ENCODE measurements at regions not wholly inside any gene's neighbourhood (a gene's known extent, or its start where the extent isn't known, plus 50 kb on each side); places are given as distances from the start of the nearest gene placed in this dataset.

DNA sequence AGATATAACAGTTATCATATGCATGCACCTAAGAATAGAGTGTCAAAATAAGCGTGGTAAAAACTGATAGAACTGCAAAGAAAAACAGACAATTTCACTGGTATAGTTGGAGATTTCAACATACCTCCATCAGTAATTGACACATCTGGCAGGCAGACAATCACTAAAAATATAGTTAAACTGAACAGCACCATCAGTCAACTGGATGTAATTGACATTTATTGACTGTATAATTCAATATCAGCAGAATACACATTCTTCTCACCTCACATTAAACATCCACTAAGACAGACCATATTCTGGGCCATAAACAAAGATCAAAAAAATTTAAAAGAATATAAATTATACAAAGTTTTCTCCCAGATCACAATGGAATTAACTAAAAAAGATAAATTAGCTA is 378.5 kb upstream of the RGPD4 start:
- Mint-ChIP-seq H3K9me3 (peaks cover 3% of the 10 kb centered on the region), H3K4me1 (ENCODE audit: low read depth) (no peaks in the 10 kb centered on the region)
- CTCF ChIA-PET, result no interaction called here

DNA sequence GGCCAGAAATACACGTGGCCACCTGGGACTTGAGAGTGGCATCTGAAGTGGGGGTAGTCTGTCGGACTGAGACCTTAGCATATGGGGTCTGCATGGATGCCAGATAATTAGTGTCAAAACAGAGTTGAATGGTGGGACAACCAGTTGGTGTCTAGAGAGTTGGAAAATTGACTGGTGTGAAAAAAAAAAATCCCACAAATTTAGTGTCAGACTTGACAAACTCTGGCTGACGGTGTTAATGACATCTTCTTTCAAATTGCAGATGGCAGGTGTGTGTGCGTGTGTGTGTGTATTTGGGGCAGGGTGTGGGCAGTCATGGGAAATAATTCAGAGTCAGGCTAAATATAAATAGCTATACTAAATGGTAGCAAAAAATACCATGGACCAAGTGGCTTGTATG is 365.4 kb upstream of the RGPD4 start:
- Mint-ChIP-seq H3K36me3 (no peaks in the 10 kb centered on the region), H3K27me3 (no peaks in the 10 kb centered on the region), H3K4me3 (no peak overlapping the region), H3K9me3 (peaks cover 13% of the 10 kb centered on the region), H3K27ac (no peak overlapping the region), H3K4me1 (ENCODE audit: low read depth) (no peaks in the 10 kb centered on the region)
- ChIA-PET POLR2A (no interaction called here), CTCF (no interaction called here)
- intact Hi-C loops (cut with micrococcal nuclease), result no loop called here
- no peak for DNase-seq

More for the DNA sequence above, 378.5 kb upstream of the RGPD4 start:
- Mint-ChIP-seq H3K4me3 (no peak overlapping the region), H3K27me3 (no peaks in the 10 kb centered on the region), H3K27ac (no peak overlapping the region), H3K36me3 (no peaks in the 10 kb centered on the region)
- POLR2A ChIA-PET, result no interaction called here
- DNase-seq, result no peak
- intact Hi-C loops (cut with micrococcal nuclease), result no loop called here

DNA sequence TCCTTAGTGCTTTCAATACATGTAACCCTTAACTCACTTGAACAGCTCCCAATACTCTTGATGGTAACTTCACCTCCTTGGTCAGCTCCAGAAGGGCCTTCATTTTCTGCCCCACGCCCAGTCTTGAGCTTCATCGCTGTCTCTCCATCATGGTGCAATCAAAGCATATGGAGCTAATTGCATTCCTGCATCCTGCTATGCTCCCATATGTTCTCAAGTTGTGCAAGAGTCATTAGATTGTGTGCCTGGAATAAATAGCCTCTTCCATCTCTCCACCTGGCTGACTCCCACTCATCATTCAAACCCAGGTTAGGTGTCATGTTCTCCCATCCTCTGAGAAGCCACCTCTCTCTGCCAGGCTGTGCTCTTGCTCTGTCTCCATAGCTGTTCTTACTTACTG is 364.5 kb upstream of the RGPD4 start:
- CTCF ChIA-PET, result no interaction called here
- no peak overlapping the region for H3K27ac Mint-ChIP-seq
- POLR2A ChIA-PET, result no interaction called here
- no peak overlapping the region for H3K4me3 Mint-ChIP-seq
- no peaks in the 10 kb centered on the region for H3K36me3 Mint-ChIP-seq
- intact Hi-C loops (cut with micrococcal nuclease), result no loop called here
- no peak for DNase-seq
- H3K4me1 Mint-ChIP-seq (ENCODE audit: low read depth), result no peaks in the 10 kb centered on the region
- peaks cover 13% of the 10 kb centered on the region for H3K9me3 Mint-ChIP-seq
- no peaks in the 10 kb centered on the region for H3K27me3 Mint-ChIP-seq

- H3K36me3 Mint-ChIP-seq, result no peaks in the 10 kb centered on the region
- no peaks in the 10 kb centered on the region for H3K27me3 Mint-ChIP-seq
- H3K27ac Mint-ChIP-seq, result no peak overlapping the region
- peaks cover 17% of the 10 kb centered on the region for H3K9me3 Mint-ChIP-seq
- ChIA-PET POLR2A (no interaction called here), CTCF (no interaction called here)
- no peak for DNase-seq
- no peaks in the 10 kb centered on the region for H3K4me1 Mint-ChIP-seq (ENCODE audit: low read depth)
- H3K4me3 Mint-ChIP-seq, result no peak overlapping the region
- intact Hi-C loops (cut with micrococcal nuclease), result no loop called here
These were observed 360.5 kb upstream of the RGPD4 start for GRCh38 chr2:107466241-107466640.

GRCh38 chr2:107466984-107467773 is 359.5 kb upstream of the RGPD4 start:
- DNase-seq, result no peak
- no peak overlapping the region for H3K4me3 Mint-ChIP-seq
- H3K27me3 Mint-ChIP-seq, result no peaks in the 10 kb centered on the region
- peaks cover 14% of the 10 kb centered on the region for H3K9me3 Mint-ChIP-seq
- no peaks in the 10 kb centered on the region for H3K36me3 Mint-ChIP-seq
- intact Hi-C loops (cut with micrococcal nuclease), result no loop called here
- POLR2A ChIA-PET, result no interaction called here
- CTCF ChIA-PET, result no interaction called here
- no peak overlapping the region for H3K27ac Mint-ChIP-seq
- H3K4me1 Mint-ChIP-seq (ENCODE audit: low read depth), result no peaks in the 10 kb centered on the region

DNA sequence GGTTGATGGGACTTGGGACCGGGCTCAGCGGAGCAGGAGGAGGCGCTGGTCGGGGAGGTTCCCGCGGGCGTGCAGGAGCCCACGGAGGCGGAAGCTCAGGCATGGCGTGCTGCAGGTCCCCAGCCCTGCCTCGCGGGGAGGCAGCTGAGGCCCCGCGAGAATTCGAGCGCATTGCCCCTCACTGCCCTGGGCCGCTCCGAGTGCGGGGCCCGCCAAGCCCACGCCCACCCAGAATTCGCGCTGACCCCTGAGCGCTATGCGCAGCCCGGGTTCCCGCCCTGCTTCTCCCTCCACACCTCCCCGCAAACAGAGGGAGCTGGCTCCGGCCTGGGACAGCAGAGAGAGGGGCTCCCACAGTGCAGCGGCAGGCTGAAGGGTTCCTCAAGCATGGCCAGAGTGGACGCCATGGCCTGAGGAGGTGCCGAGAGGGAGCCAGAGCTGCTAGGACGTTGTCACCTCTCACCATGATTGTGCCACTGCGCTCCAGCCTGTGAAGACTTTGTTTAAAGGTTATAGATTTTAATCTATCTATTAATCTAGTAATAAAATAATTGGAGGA is 357.2 kb upstream of the RGPD4 start:
- H3K4me3 Mint-ChIP-seq, result no peak overlapping the region
- no peaks in the 10 kb centered on the region for H3K4me1 Mint-ChIP-seq (ENCODE audit: low read depth)
- no peak overlapping the region for H3K27ac Mint-ChIP-seq
- H3K36me3 Mint-ChIP-seq, result no peaks in the 10 kb centered on the region
- intact Hi-C loops (cut with micrococcal nuclease), result no loop called here
- ChIA-PET CTCF (no interaction called here), POLR2A (no interaction called here)
- no peaks in the 10 kb centered on the region for H3K27me3 Mint-ChIP-seq
- H3K9me3 Mint-ChIP-seq, result peaks cover 13% of the 10 kb centered on the region
- no peak for DNase-seq

DNA sequence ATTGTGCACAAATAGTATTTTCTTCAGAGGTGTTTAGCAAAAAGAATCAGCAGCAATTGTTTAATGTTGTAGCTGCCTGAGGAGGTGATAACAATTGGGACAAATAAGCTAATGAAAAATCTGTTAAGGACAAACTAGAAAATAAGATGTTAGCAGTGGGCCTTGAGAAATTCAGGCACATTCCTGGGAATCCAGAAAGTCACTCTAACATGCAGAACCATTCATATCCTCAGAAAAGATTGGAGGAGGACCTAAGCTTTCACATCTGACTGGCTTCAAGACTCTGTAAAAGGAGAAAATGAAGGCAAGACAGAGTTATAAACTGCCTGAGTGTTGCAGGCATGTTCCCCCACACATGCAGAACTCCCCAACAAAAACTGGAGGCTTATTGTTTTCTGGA is 353.5 kb upstream of the RGPD4 start:
- H3K4me1 Mint-ChIP-seq (ENCODE audit: low read depth), result no peaks in the 10 kb centered on the region
- H3K9me3 Mint-ChIP-seq, result peaks cover 15% of the 10 kb centered on the region
- H3K36me3 Mint-ChIP-seq, result no peaks in the 10 kb centered on the region
- CTCF ChIA-PET, result no interaction called here
- no peaks in the 10 kb centered on the region for H3K27me3 Mint-ChIP-seq
- intact Hi-C loops (cut with micrococcal nuclease), result no loop called here
- no peak overlapping the region for H3K4me3 Mint-ChIP-seq
- DNase-seq, result no peak
- POLR2A ChIA-PET, result no interaction called here
- no peak overlapping the region for H3K27ac Mint-ChIP-seq

GRCh38 chr2:107475859-107476258 is 350.8 kb upstream of the RGPD4 start:
- ChIA-PET CTCF (no interaction called here), POLR2A (no interaction called here)
- no peak for DNase-seq
- Mint-ChIP-seq H3K4me3 (no peak overlapping the region), H3K9me3 (peaks cover 10% of the 10 kb centered on the region), H3K27me3 (no peaks in the 10 kb centered on the region), H3K4me1 (ENCODE audit: low read depth) (no peaks in the 10 kb centered on the region), H3K27ac (no peak overlapping the region), H3K36me3 (no peaks in the 10 kb centered on the region)
- intact Hi-C loops (cut with micrococcal nuclease), result no loop called here

DNA sequence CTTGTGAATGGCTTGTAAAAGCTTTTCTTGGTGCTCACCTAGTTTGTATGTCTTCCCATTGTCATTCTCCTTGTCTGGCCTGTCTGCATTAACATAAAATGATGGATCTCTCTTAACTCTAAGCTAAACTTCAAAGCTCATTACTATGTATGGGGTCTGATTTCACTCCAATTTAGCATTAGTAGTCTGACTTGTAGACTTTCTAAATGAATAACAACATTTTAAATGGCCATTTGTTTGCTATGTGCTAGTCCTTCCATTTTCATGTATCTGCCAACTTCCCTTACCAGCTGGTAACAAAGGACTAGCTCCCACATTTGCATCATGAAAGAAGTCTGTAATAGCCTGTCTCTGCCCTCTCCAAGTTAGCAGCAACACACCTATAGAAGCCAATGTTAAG is 324.2 kb upstream of the RGPD4 start:
- ChIA-PET POLR2A (no interaction called here), CTCF (no interaction called here)
- H3K36me3 Mint-ChIP-seq, result no peaks in the 10 kb centered on the region
- no peaks in the 10 kb centered on the region for H3K4me1 Mint-ChIP-seq (ENCODE audit: low read depth)
- DNase-seq, result no peak
- H3K27me3 Mint-ChIP-seq, result no peaks in the 10 kb centered on the region
- no peaks in the 10 kb centered on the region for H3K9me3 Mint-ChIP-seq
- no peak overlapping the region for H3K27ac Mint-ChIP-seq
- no peak overlapping the region for H3K4me3 Mint-ChIP-seq
- intact Hi-C loops (cut with micrococcal nuclease), result no loop called here

DNA sequence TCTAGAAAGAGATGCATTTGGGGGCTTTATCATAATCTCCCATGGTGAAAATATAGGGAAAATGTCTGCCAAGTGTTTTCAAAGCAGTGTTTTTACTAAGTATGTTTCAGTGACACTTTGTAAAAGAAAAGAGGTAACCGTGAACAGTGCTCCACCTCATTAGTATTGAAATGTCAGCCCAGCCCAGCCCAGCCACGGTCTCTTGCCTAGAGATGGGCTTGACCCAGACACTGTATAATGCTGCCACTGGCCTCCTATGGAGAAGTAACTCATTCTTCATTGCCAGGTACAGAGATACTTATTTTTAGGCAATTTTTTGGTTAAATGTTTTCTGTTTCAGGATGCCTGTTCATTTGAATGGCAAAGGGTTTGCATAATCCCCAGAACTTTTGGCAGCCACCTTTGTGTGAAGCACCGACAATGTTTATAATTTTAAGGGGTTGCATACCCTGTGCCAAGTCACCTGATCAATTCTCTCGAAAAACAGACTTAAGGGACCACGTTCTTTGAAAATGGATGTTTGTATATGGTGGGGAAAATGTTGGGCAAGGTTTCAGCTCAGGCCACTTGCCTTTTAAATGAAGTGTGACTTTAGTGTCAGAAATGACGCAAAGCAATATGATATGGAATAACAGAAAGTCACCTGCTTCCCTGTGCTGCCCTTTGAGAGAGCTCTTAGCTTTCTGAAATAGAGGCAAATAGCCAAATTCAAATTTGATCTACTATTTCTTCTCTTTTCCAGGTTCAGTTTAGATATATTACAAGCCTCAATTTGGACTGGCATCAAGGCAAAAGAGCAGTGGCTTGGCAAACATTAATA is 314.5 kb upstream of the RGPD4 start:
- Mint-ChIP-seq H3K36me3 (no peaks in the 10 kb centered on the region), H3K4me3 (no peak overlapping the region), H3K27ac (no peak overlapping the region), H3K9me3 (peaks cover 6% of the 10 kb centered on the region), H3K4me1 (ENCODE audit: low read depth) (no peaks in the 10 kb centered on the region), H3K27me3 (no peaks in the 10 kb centered on the region)
- ChIA-PET CTCF (no interaction called here), POLR2A (no interaction called here)
- intact Hi-C loops (cut with micrococcal nuclease), result no loop called here
- no peak for DNase-seq

- no peaks in the 10 kb centered on the region for H3K27me3 Mint-ChIP-seq
- H3K9me3 Mint-ChIP-seq, result no peaks in the 10 kb centered on the region
- no peaks in the 10 kb centered on the region for H3K36me3 Mint-ChIP-seq
- H3K27ac Mint-ChIP-seq, result no peak overlapping the region
- no peak overlapping the region for H3K4me3 Mint-ChIP-seq
- intact Hi-C loops (cut with micrococcal nuclease), result no loop called here
- ChIA-PET CTCF (no interaction called here), POLR2A (no interaction called here)
- DNase-seq, result no peak
- H3K4me1 Mint-ChIP-seq (ENCODE audit: low read depth), result no peaks in the 10 kb centered on the region
These were observed 301.3 kb upstream of the RGPD4 start for GRCh38 chr2:107525406-107525805.

- Mint-ChIP-seq H3K27ac (no peak overlapping the region), H3K27me3 (no peaks in the 10 kb centered on the region), H3K9me3 (no peaks in the 10 kb centered on the region), H3K36me3 (no peaks in the 10 kb centered on the region), H3K4me3 (no peak overlapping the region), H3K4me1 (ENCODE audit: low read depth) (no peaks in the 10 kb centered on the region)
- no peak for DNase-seq
- intact Hi-C loops (cut with micrococcal nuclease), result no loop called here
- ChIA-PET CTCF (no interaction called here), POLR2A (no interaction called here)
These were observed 297.5 kb upstream of the RGPD4 start for GRCh38 chr2:107529146-107529545.

- no peak for DNase-seq
- H3K27ac Mint-ChIP-seq, result no peak overlapping the region
- intact Hi-C loops (cut with micrococcal nuclease), result no loop called here
- H3K36me3 Mint-ChIP-seq, result no peaks in the 10 kb centered on the region
- H3K9me3 Mint-ChIP-seq, result no peaks in the 10 kb centered on the region
- no peaks in the 10 kb centered on the region for H3K27me3 Mint-ChIP-seq
- ChIA-PET CTCF (no interaction called here), POLR2A (no interaction called here)
- H3K4me3 Mint-ChIP-seq, result no peak overlapping the region
- H3K4me1 Mint-ChIP-seq (ENCODE audit: low read depth), result no peaks in the 10 kb centered on the region
These were observed 296.6 kb upstream of the RGPD4 start for GRCh38 chr2:107530046-107530445.
